DMS53 treated with DMSO at 0.1 percent for 48 hours (cell line): ENCODE measurements at regions not wholly inside any gene's neighbourhood (a gene's known extent, or its start where the extent isn't known, plus 50 kb on each side); places are given as distances from the start of the nearest gene placed in this dataset.

Source experiments
- DNase-seq: peaks from one replicate; lab custom pipeline; 2025; ENCODE audit not compliant: unreplicated experiment; lab: John Stamatoyannopoulos, UW

- DNase-seq, result no peak
Observed at GRCh38 chrX:98338544-98338943, 1454.8 kb downstream of the RPA4 start.

- DNase-seq, result no peak
Observed at GRCh38 chrX:98350940-98351339, 1467.2 kb downstream of the RPA4 start.

- no peak for DNase-seq
Observed at GRCh38 chrX:98357146-98357545, 1473.4 kb downstream of the RPA4 start.

- DNase-seq, result no peak
Observed at GRCh38 chrX:98362630-98363029, 1478.9 kb downstream of the RPA4 start.

- DNase-seq, result no peak
Observed at GRCh38 chrX:98371994-98372393, 1488.3 kb downstream of the RPA4 start.

GRCh38 chrX:98379134-98379533 is 1495.4 kb downstream of the RPA4 start:
- DNase-seq, result peak; percentile 3

GRCh38 chrX:98380106-98380505 is 1496.4 kb downstream of the RPA4 start:
- no peak for DNase-seq

- no peak for DNase-seq
Observed at GRCh38 chrX:98380556-98380955, 1496.8 kb downstream of the RPA4 start.

- DNase-seq, result no peak
Observed at GRCh38 chrX:98398542-98398941, 1514.8 kb downstream of the RPA4 start.

GRCh38 chrX:98405376-98405775 is 1521.7 kb downstream of the RPA4 start:
- DNase-seq, result peak; percentile 24

- DNase-seq, result no peak
Observed at GRCh38 chrX:98407584-98407983, 1523.9 kb downstream of the RPA4 start.

- DNase-seq, result no peak
Observed at GRCh38 chrX:98409867-98410266, 1526.2 kb downstream of the RPA4 start.

- no peak for DNase-seq
Observed at GRCh38 chrX:98412058-98412457, 1528.3 kb downstream of the RPA4 start.

- DNase-seq, result no peak
Observed at GRCh38 chrX:98422536-98422935, 1538.8 kb downstream of the RPA4 start.

GRCh38 chrX:98432413-98432812 is 1548.7 kb downstream of the RPA4 start:
- DNase-seq, result no peak

GRCh38 chrX:98448524-98448923 is 1564.8 kb downstream of the RPA4 start:
- DNase-seq, result no peak

- DNase-seq, result no peak
Observed at GRCh38 chrX:98452456-98452855, 1568.7 kb downstream of the RPA4 start.

GRCh38 chrX:98459669-98460068 is 1576.0 kb downstream of the RPA4 start:
- DNase-seq, result no peak

GRCh38 chrX:98480606-98481005 is 1596.9 kb downstream of the RPA4 start:
- no peak for DNase-seq

- DNase-seq, result no peak
Observed at GRCh38 chrX:98481636-98482035, 1597.9 kb downstream of the RPA4 start.

- no peak for DNase-seq
Observed at GRCh38 chrX:98490670-98491069, 1607.0 kb downstream of the RPA4 start.

- DNase-seq, result no peak
Observed at GRCh38 chrX:98501426-98501825, 1617.7 kb downstream of the RPA4 start.

- DNase-seq, result no peak
Observed at GRCh38 chrX:98506907-98507306, 1623.2 kb downstream of the RPA4 start.

- DNase-seq, result no peak
Observed at GRCh38 chrX:98514032-98514431, 1630.3 kb downstream of the RPA4 start.
